Right cardiac atrium (tissue), 5 donors: ENCODE measurements at regions not wholly inside any gene's neighbourhood (a gene's known extent, or its start where the extent isn't known, plus 50 kb on each side); places are given as distances from the start of the nearest gene placed in this dataset.

ENCODE experiments used
- ATAC-seq, 2 donors: fragments of 200-7000 bp; cut with Tn5 transposase; one replicate each; pipeline versions ENCODE4 v1.8.0 to v1.9.1; 2020; ENCODE audit warnings: moderate library complexity in 2 of 2, mild to moderate bottlenecking in 1 of 2
- DNase-seq, 3 donors: peaks; one replicate each; pipeline ENCODE4 v3.0.0-alpha.2; 2020
- H3K27ac ChIP-seq: one replicate; pipeline ENCODE4 v1.5.1; 2013; ENCODE audit warnings: mild to moderate bottlenecking, low read length, control low read depth, moderate library complexity
- H3K27me3 ChIP-seq: one replicate; pipeline ENCODE4 v1.6.1; 2013; ENCODE audit not compliant: control insufficient read depth, insufficient read depth
- H3K4me1 ChIP-seq: one replicate; pipeline ENCODE4 v1.6.1; 2013; ENCODE audit warnings: low read length; ENCODE audit not compliant: control insufficient read depth, insufficient read depth
- H3K4me3 ChIP-seq: one replicate; pipeline ENCODE4 v1.5.1; 2013; ENCODE audit warnings: low read length, control low read depth
- H3K9me3 ChIP-seq: one replicate; pipeline ENCODE4 v1.6.1; 2013; ENCODE audit warnings: low read length; ENCODE audit not compliant: control insufficient read depth
- WGBS: extraction: QIAGEN DNeasy Blood & Tissue Kit; methylation state at CpG from one replicate; pipeline ENCODE4 v1.1.7; 2013; 5-methylcytosine and 5-hydroxymethylcytosine counted together
- intact Hi-C, 4 donors: fragments of 100-400 bp; cut with DNase I; formaldehyde crosslinking; loops; one replicate each; pipeline versions ENCODE4 v1.11.0 to v1.14.0; 2022 to 2023
- donor health status: healthy with polysubstance abuse.
- donor health status: DM: no; HTN: yes; CAD: no.
- donor health status: DM: no; HTN: no; CAD: no.
- donor health status: DM: no; HTN: yes; CAD: no; lungs with severe emphysema.
- donor health status: DM: yes; HTN: yes; CAD: no.

- Histone ChIP-seq H3K4me3 (no peak overlapping the region), H3K9me3 (no peaks in the 10 kb centered on the region), H3K27ac (no peak overlapping the region), H3K4me1 (no peaks in the 10 kb centered on the region), H3K27me3 (no peaks in the 10 kb centered on the region)
- intact Hi-C loops: no loop called here
- 86% methylated on average over 4 of the region's 4 CpGs for WGBS
- ATAC-seq (no peak), DNase-seq (peak in 1 of 3 donors; percentile 1)
Measured at GRCh38 chr6:18962361-18962905, 575.3 kb downstream of the RNF144B start.

DNA sequence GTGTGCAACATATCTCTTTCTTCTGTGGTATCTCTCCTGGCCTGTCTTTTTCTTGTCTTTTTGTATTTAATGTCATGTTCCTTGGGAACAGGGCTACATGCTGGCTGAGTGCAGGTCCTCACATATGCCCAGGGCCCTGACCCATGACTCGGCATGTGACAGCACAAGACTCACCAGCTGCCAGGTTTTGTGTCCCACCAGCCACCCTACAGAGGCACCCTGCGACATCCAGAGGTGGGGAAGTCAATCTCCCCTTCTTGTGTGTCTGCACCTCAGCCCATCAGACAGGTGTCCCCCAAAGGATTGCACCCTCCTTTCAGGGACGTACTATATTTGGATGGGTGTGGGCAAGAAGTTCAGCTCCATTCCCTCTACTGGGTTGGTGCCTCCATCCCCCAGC is 576.3 kb downstream of the RNF144B start:
- DNase-seq (peak in 1 of 3 donors; percentile 20), ATAC-seq (no peak)
- no peak overlapping the region for H3K27ac ChIP-seq
- 89% methylated on average over 3 of the region's 3 CpGs for WGBS
- no peaks in the 10 kb centered on the region for H3K27me3 ChIP-seq
- no peak overlapping the region for H3K4me3 ChIP-seq
- no peaks in the 10 kb centered on the region for H3K4me1 ChIP-seq
- H3K9me3 ChIP-seq: no peaks in the 10 kb centered on the region
- intact Hi-C loops: no loop called here

- DNase-seq (no peak), ATAC-seq (no peak)
- no peaks in the 10 kb centered on the region for H3K27me3 ChIP-seq
- no peaks in the 10 kb centered on the region for H3K9me3 ChIP-seq
- no peaks in the 10 kb centered on the region for H3K4me1 ChIP-seq
- H3K4me3 ChIP-seq: no peak overlapping the region
- H3K27ac ChIP-seq: no peak overlapping the region
- intact Hi-C loops: no loop called here
- WGBS: 48% methylated on average over 3 of the region's 3 CpGs
Measured at GRCh38 chr6:18973251-18973650, 586.1 kb downstream of the RNF144B start.

- intact Hi-C loops: no loop called here
- H3K27ac ChIP-seq: no peak overlapping the region
- ATAC-seq (no peak), DNase-seq (no peak)
- no peak overlapping the region for H3K4me3 ChIP-seq
- WGBS: 94% methylated on average over 2 of the region's 2 CpGs
- no peaks in the 10 kb centered on the region for H3K4me1 ChIP-seq
- no peaks in the 10 kb centered on the region for H3K9me3 ChIP-seq
- no peaks in the 10 kb centered on the region for H3K27me3 ChIP-seq
Measured at GRCh38 chr6:18976091-18976490, 588.9 kb downstream of the RNF144B start.

DNA sequence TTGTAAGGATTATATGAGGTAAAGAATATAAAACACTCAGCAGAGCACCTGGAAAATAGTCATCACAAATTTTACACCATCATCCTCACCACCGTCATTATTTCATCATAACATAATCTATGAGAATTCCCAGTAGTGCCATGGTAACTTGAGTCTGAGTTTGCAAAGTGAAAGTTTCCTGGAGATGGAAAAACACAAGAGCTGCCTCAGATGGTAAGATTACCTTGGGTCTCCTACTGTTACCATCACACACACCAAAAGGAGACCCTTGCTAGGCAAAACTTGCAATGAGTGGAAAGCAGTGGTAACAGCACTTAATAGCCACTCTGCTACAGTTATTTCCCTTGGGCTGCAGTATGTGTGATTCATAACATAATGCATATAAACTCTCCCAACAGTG is 589.8 kb downstream of the RNF144B start:
- 66% methylated on average over 1 of the region's 1 CpG for WGBS
- DNase-seq (no peak), ATAC-seq (no peak)
- intact Hi-C loops: no loop called here
- Histone ChIP-seq H3K4me1 (no peaks in the 10 kb centered on the region), H3K27ac (no peak overlapping the region), H3K9me3 (no peaks in the 10 kb centered on the region), H3K27me3 (no peaks in the 10 kb centered on the region), H3K4me3 (no peak overlapping the region)

DNA sequence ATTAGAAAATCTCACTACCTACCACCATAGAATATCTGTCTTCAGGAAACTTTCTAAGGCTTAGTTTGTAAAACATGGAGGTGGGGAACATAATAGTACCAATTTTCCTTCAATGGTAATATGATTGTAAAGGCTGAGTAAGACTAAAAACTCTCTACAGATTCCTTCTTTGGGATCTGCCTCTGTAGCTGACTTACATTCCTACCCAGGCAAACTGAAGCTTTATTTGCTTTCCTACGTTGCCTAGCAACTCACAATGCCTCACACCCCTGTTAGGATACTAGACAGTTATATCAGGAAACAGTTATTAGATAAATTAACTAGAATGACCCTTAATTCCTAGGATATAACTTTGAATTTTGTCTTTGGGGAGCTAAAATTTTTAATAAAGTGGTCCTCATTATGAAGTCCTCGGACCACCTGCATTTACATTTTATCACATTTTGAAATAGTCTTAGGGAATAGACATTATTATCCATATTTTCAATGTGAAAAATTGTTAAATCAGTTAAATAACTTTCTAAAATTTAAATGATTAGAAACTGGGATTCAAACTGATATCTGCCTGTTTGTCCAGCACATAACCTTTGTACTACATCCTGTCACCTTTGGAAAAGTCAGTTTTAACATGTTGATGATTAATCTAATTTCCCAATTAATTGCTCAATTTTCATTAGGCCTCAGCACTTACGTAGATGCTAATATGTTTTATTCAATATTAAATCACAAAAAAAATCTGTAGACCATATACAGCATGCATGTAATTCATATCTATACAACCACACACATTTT is 591.4 kb downstream of the RNF144B start:
- no peak overlapping the region for H3K27ac ChIP-seq
- no peak for DNase-seq
- WGBS: 55% methylated on average over 3 of the region's 3 CpGs

DNA sequence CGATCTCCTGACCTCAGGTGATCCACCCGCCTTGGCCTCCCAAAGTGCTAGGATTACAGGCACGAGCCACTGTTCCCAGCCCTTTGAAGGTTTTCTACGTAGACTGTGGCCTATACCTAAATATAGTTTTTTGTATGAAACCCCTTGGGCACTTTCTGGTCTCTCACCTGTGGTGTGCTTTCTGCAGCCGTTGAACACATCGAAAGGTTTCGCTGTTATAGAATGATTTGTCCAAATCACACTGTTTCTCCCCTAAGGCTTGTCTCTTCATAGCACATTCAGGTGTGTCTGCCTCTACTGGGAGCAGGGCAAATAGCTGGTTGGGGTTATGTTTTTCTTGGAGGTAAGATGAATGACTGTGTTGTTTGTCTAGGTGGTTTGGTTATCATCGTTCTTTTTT is 597.9 kb downstream of the RNF144B start:
- no peak for ATAC-seq
- 93% methylated on average over 8 of the region's 8 CpGs for WGBS
- no peaks in the 10 kb centered on the region for H3K27me3 ChIP-seq
- no peak overlapping the region for H3K4me3 ChIP-seq
- intact Hi-C loops: no loop called here
- H3K4me1 ChIP-seq: no peaks in the 10 kb centered on the region
- H3K27ac ChIP-seq: no peak overlapping the region
- H3K9me3 ChIP-seq: no peaks in the 10 kb centered on the region
- no peak for DNase-seq

More for the DNA sequence above, 591.4 kb downstream of the RNF144B start:
- no peaks in the 10 kb centered on the region for H3K27me3 ChIP-seq
- intact Hi-C loops: no loop called here
- H3K9me3 ChIP-seq: no peaks in the 10 kb centered on the region
- peak; percentile 86 to 94 for ATAC-seq
- no peak overlapping the region for H3K4me3 ChIP-seq
- H3K4me1 ChIP-seq: no peaks in the 10 kb centered on the region

DNA sequence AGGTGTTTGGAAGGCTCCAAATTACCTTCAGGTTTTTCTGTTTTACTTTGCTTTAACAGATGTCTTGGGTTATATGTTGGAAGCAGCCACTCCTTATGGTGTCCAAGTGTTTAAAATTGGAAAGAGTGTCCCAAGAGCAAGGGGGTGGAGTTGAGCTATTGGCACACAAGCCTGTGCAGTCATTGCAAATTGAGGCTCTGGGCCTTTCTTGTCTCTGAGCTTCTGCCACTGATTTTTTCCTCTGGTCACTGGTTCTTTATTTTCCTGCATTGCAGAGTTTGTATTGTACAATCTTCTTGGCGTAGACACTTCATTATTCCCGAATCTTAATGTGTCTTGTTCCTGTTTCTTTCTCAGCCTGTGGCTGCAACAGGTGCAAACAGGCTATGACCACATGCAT is 598.8 kb downstream of the RNF144B start:
- no peak overlapping the region for H3K27ac ChIP-seq
- no peaks in the 10 kb centered on the region for H3K9me3 ChIP-seq
- 56% methylated on average over 2 of the region's 2 CpGs for WGBS
- peak in 1 of 2 donors; percentile 43 for ATAC-seq
- DNase-seq: peak in 1 of 3 donors; percentile 62
- no peaks in the 10 kb centered on the region for H3K27me3 ChIP-seq
- no peaks in the 10 kb centered on the region for H3K4me1 ChIP-seq
- no peak overlapping the region for H3K4me3 ChIP-seq
- intact Hi-C loops: no loop called here

GRCh38 chr6:18988636-18989035 is 601.5 kb downstream of the RNF144B start:
- WGBS: 66% methylated on average over 3 of the region's 3 CpGs
- intact Hi-C loops: no loop called here
- Histone ChIP-seq H3K27me3 (no peaks in the 10 kb centered on the region), H3K27ac (no peak overlapping the region), H3K4me3 (no peak overlapping the region), H3K9me3 (no peaks in the 10 kb centered on the region), H3K4me1 (no peaks in the 10 kb centered on the region)
- ATAC-seq: no peak
- no peak for DNase-seq

GRCh38 chr6:18990059-18990978 is 603.2 kb downstream of the RNF144B start:
- peak; percentile 67 to 76 for ATAC-seq
- peak; percentile 78 to 89 (median 89) for DNase-seq
- Histone ChIP-seq H3K4me3 (peak overlapping the region; percentile 17), H3K27ac (no peak overlapping the region), H3K4me1 (no peaks in the 10 kb centered on the region), H3K27me3 (no peaks in the 10 kb centered on the region), H3K9me3 (no peaks in the 10 kb centered on the region)
- intact Hi-C loops: no loop called here
- WGBS: 35% methylated on average over 24 of the region's 24 CpGs

DNA sequence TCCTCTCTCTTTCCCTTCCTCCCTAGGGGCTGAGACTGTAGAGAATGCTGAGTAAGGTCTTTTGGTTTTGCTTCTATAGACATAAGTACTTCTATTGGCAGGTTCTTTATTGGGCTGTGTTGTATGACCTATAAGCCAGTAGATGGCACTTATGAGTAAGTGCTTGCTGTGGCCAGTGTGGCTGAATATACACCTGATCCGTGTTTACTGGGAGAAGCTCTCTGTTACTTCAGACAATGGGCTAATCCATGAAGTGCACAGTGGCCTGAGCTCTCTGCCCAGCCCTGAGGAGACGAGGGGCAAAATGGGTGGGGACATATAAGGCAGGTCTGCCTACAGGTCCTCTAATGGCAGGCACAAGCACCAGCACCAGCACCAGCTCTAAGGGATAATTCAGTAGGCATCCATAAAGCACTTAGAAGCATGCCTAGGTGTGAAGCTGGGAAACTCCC is 610.3 kb downstream of the RNF144B start:
- DNase-seq (no peak), ATAC-seq (peak; percentile 58 to 64)
- no peaks in the 10 kb centered on the region for H3K9me3 ChIP-seq
- no peak overlapping the region for H3K27ac ChIP-seq
- 39% methylated on average over 2 of the region's 2 CpGs for WGBS
- H3K4me1 ChIP-seq: no peaks in the 10 kb centered on the region
- H3K27me3 ChIP-seq: no peaks in the 10 kb centered on the region
- intact Hi-C loops: no loop called here
- no peak overlapping the region for H3K4me3 ChIP-seq
